Endodermal cell (in vitro differentiated cells): ENCODE measurements at regions not wholly inside any gene's neighbourhood (a gene's known extent, or its start where the extent isn't known, plus 50 kb on each side); places are given as distances from the start of the nearest gene placed in this dataset.
"Not testable (repeated sequence)": the region's sequence is repeated elsewhere in the genome, so short reads cannot be mapped to it uniquely, and the experiment has no call there.

ENCODE experiments used
- DNase-seq: peaks from one replicate; pipeline ENCODE4 v3.0.0-alpha.2; 2017
- H3K27ac ChIP-seq: 2 replicates; pipeline ENCODE4 v1.5.1; 2013; ENCODE audit warnings: mild to moderate bottlenecking, low read depth, low read length, moderate library complexity
- H3K27me3 ChIP-seq: 2 replicates; pipeline ENCODE4 v1.6.1; 2013; ENCODE audit warnings: mild to moderate bottlenecking, low read length, moderate library complexity; ENCODE audit not compliant: insufficient read depth, control insufficient read depth, poor library complexity, severe bottlenecking
- H3K36me3 ChIP-seq: 2 replicates; pipeline ENCODE4 v1.7.0; 2013; ENCODE audit warnings: mild to moderate bottlenecking, low read length, moderate library complexity; ENCODE audit not compliant: control insufficient read depth, insufficient read depth
- H3K4me1 ChIP-seq: one replicate; pipeline ENCODE4 v1.7.0; 2013; ENCODE audit warnings: low read length; ENCODE audit not compliant: control insufficient read depth, insufficient read depth
- H3K4me3 ChIP-seq: 2 replicates; pipeline ENCODE4 v1.5.1; 2013; ENCODE audit warnings: mild to moderate bottlenecking, low read length, moderate library complexity
- H3K9ac ChIP-seq: 2 replicates; pipeline ENCODE4 v1.6.1; 2013; ENCODE audit warnings: mild to moderate bottlenecking, low read length, moderate library complexity; ENCODE audit not compliant: poor library complexity, severe bottlenecking; ENCODE audit errors: extremely low read depth
- H3K9me3 ChIP-seq: 2 replicates; pipeline ENCODE4 v1.6.1; 2013; ENCODE audit warnings: mild to moderate bottlenecking, low read length, moderate library complexity; ENCODE audit not compliant: control insufficient read depth
- H3K27ac Mint-ChIP-seq: 2 replicates; pipeline ENCODE4 v1.8.0; 2020; ENCODE audit warnings: mixed read lengths
- H3K27me3 Mint-ChIP-seq: 2 replicates; pipeline ENCODE4 v1.8.0; 2021; ENCODE audit warnings: mild to moderate bottlenecking, mixed read lengths; ENCODE audit not compliant: insufficient read depth
- H3K36me3 Mint-ChIP-seq: 2 replicates; pipeline ENCODE4 v1.8.0; 2020; ENCODE audit warnings: low read depth, mixed read lengths
- H3K4me1 Mint-ChIP-seq: 2 replicates; pipeline ENCODE4 v1.8.0; 2020; ENCODE audit warnings: mixed read lengths
- H3K4me3 Mint-ChIP-seq: 2 replicates; pipeline ENCODE4 v1.8.0; 2020; ENCODE audit warnings: mild to moderate bottlenecking, moderate library complexity, mixed read lengths
- H3K9me3 Mint-ChIP-seq: 2 replicates; pipeline ENCODE4 v1.8.0; 2020; ENCODE audit warnings: mild to moderate bottlenecking, mixed read lengths
- WGBS, 2 experiments: methylation state at CpG; one replicate each; pipeline versions ENCODE4 v1.1.5 to v1.1.7; 2013; ENCODE audit warnings: missing lambda C conversion rate in 2 of 2, mixed read lengths in 1 of 2; ENCODE audit not compliant: insufficient coverage in 1 of 2, insufficient read length in 1 of 2; 5-methylcytosine and 5-hydroxymethylcytosine counted together
- TF ChIP-seq, protein P1 (sequence below): fragments of 200-600 bp; sonication (generic); conservative IDR thresholded peaks from 2 replicates; pipeline ENCODE4 v1.5.0; 2021; ENCODE audit warnings: antibody characterized with exemption, mild to moderate bottlenecking

DNA sequence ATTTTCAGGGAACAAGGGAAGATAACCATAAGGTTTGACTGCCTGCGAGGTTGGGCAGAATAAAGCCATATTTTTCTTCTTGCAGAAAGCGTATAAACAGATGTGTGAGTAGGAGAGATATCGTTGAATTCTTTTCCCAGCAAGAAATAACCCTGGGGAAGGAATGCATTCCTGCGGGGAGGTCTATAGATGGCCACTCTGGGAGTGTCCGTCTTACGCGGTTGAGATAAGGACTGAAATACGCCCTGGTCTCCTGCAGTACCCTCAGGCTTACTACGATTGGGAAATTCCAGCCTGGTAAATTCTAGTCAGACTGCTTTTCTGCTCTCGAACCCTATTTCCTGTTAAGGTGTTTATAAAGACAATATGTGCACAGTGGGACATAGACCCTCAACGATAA, 225.0 kb downstream of the LRIG3 start:
- Histone ChIP-seq H3K36me3 (no peaks in the 10 kb centered on the region), H3K4me3 (no peak overlapping the region), H3K9me3 (peaks cover 22% of the 10 kb centered on the region), H3K9ac (no peak overlapping the region), H3K4me1 (no peaks in the 10 kb centered on the region), H3K27me3 (no peaks in the 10 kb centered on the region), H3K27ac (no peak overlapping the region)
- H3K36me3 Mint-ChIP-seq: no peaks in the 10 kb centered on the region
- DNase-seq: no peak
- H3K27ac Mint-ChIP-seq: no peak overlapping the region
- peaks cover 33% of the 10 kb centered on the region for H3K9me3 Mint-ChIP-seq
- TF ChIP-seq, protein P1, sequence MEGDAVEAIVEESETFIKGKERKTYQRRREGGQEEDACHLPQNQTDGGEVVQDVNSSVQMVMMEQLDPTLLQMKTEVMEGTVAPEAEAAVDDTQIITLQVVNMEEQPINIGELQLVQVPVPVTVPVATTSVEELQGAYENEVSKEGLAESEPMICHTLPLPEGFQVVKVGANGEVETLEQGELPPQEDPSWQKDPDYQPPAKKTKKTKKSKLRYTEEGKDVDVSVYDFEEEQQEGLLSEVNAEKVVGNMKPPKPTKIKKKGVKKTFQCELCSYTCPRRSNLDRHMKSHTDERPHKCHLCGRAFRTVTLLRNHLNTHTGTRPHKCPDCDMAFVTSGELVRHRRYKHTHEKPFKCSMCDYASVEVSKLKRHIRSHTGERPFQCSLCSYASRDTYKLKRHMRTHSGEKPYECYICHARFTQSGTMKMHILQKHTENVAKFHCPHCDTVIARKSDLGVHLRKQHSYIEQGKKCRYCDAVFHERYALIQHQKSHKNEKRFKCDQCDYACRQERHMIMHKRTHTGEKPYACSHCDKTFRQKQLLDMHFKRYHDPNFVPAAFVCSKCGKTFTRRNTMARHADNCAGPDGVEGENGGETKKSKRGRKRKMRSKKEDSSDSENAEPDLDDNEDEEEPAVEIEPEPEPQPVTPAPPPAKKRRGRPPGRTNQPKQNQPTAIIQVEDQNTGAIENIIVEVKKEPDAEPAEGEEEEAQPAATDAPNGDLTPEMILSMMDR: no peak
- WGBS, 2 experiments: 93 to 95% methylated on average over 11 of the region's 11 CpGs
- no peak overlapping the region for H3K4me3 Mint-ChIP-seq
- no peaks in the 10 kb centered on the region for H3K4me1 Mint-ChIP-seq
- H3K27me3 Mint-ChIP-seq: no peaks in the 10 kb centered on the region

- Mint-ChIP-seq H3K4me1 (no peaks in the 10 kb centered on the region), H3K4me3 (no peak overlapping the region), H3K27ac (no peak overlapping the region), H3K27me3 (no peaks in the 10 kb centered on the region), H3K36me3 (no peaks in the 10 kb centered on the region), H3K9me3 (peaks cover 35% of the 10 kb centered on the region)
- no peak overlapping the region for H3K4me3 ChIP-seq
- H3K36me3 ChIP-seq: no peaks in the 10 kb centered on the region
- H3K27ac ChIP-seq: no peak overlapping the region
- no peaks in the 10 kb centered on the region for H3K4me1 ChIP-seq
- WGBS, 2 experiments: 91% methylated on average over 8 of the region's 8 CpGs
- TF ChIP-seq, protein P1: no peak
- no peak for DNase-seq
- H3K9me3 ChIP-seq: peaks cover 5% of the 10 kb centered on the region
- H3K9ac ChIP-seq: no peak overlapping the region
- H3K27me3 ChIP-seq: no peaks in the 10 kb centered on the region
These were observed 218.8 kb downstream of the LRIG3 start for GRCh38 chr12:58701536-58701935.

- no peak overlapping the region for H3K4me3 ChIP-seq
- H3K36me3 ChIP-seq: no peaks in the 10 kb centered on the region
- H3K27ac ChIP-seq: no peak overlapping the region
- 86 to 87% methylated on average over 1 to 3 of the region's 3 CpGs for WGBS, 2 experiments
- no peaks in the 10 kb centered on the region for H3K36me3 Mint-ChIP-seq
- H3K4me3 Mint-ChIP-seq: no peak overlapping the region
- no peaks in the 10 kb centered on the region for H3K4me1 Mint-ChIP-seq
- no peak for DNase-seq
- H3K27me3 Mint-ChIP-seq: no peaks in the 10 kb centered on the region
- TF ChIP-seq, protein P1: no peak
- H3K9ac ChIP-seq: no peak overlapping the region
- no peaks in the 10 kb centered on the region for H3K4me1 ChIP-seq
- no peak overlapping the region for H3K27ac Mint-ChIP-seq
- peaks cover 36% of the 10 kb centered on the region for H3K9me3 Mint-ChIP-seq
- no peaks in the 10 kb centered on the region for H3K27me3 ChIP-seq
- no peaks in the 10 kb centered on the region for H3K9me3 ChIP-seq
These were observed 216.4 kb downstream of the LRIG3 start for GRCh38 chr12:58703866-58704265.

GRCh38 chr12:58704770-58705169, 215.5 kb downstream of the LRIG3 start:
- H3K27ac ChIP-seq, H3K36me3 Mint-ChIP-seq, H3K9ac ChIP-seq, H3K27me3 Mint-ChIP-seq, H3K4me1 Mint-ChIP-seq, H3K9me3 ChIP-seq, DNase-seq, H3K4me1 ChIP-seq, H3K27ac Mint-ChIP-seq, H3K4me3 Mint-ChIP-seq, H3K4me3 ChIP-seq, H3K27me3 ChIP-seq, H3K36me3 ChIP-seq: not testable (repeated sequence)
- peaks cover 45% of the 10 kb centered on the region for H3K9me3 Mint-ChIP-seq
